GM12878 (cell line): ENCODE measurements at regions not wholly inside any gene's neighbourhood (a gene's known extent, or its start where the extent isn't known, plus 50 kb on each side); places are given as distances from the start of the nearest gene placed in this dataset.

Experiments used
- CHD2 ChIP-seq: IDR thresholded peaks from 2 replicates; pipeline ENCODE4 v1.6.1; 2011; ENCODE audit warnings: low read depth, low read length, improper control_type of control experiment, borderline replicate concordance
- CTCF ChIP-seq, 3 experiments: IDR thresholded peaks in 2 of 3; conservative IDR thresholded peaks in 1 of 3; 2 replicates each; pipeline ENCODE4 v1.5.1; 2011; ENCODE audit warnings: low read depth in 3 of 3, low read length in 3 of 3, mild to moderate bottlenecking in 3 of 3, control low read depth in 2 of 3, moderate library complexity in 2 of 3, inconsistent platforms in 1 of 3, mixed read lengths in 1 of 3; ENCODE audit not compliant: control insufficient read depth in 2 of 3, insufficient read depth in 1 of 3; ENCODE audit errors: extremely low read depth in 1 of 3
- EZH2 ChIP-seq: IDR thresholded peaks from 2 replicates; pipeline ENCODE4 v1.6.1; 2012; ENCODE audit warnings: low read depth, mild to moderate bottlenecking, control low read depth, inconsistent platforms, low read length, borderline replicate concordance; ENCODE audit not compliant: control insufficient read depth
- FOS ChIP-seq: IDR thresholded peaks from 3 replicates; pipeline ENCODE4 v1.6.1; 2011; ENCODE audit warnings: borderline replicate concordance; ENCODE audit not compliant: insufficient read length; ENCODE audit errors: extremely low read depth
- POLR2A ChIP-seq: IDR thresholded peaks from 2 replicates; pipeline ENCODE4 v1.6.1; 2011; ENCODE audit warnings: low read depth, mild to moderate bottlenecking, low read length
- SRF ChIP-seq, 2 experiments: IDR thresholded peaks; 2 replicates each; pipeline ENCODE4 v1.6.1; 2011; ENCODE audit warnings: low read depth in 2 of 2, low read length in 2 of 2, mild to moderate bottlenecking in 1 of 2, moderate library complexity in 1 of 2
- TARDBP ChIP-seq: IDR thresholded peaks from 2 replicates; pipeline ENCODE4 v1.6.1; 2016; ENCODE audit warnings: borderline replicate concordance
- USF1 ChIP-seq: IDR thresholded peaks from 2 replicates; pipeline ENCODE4 v1.6.1; 2011; ENCODE audit warnings: borderline replicate concordance, low read depth, mild to moderate bottlenecking, moderate library complexity, mixed read lengths, low read length; ENCODE audit not compliant: insufficient read depth; ENCODE audit errors: extremely low read length
- USF2 ChIP-seq: IDR thresholded peaks from 2 replicates; pipeline ENCODE4 v1.6.1; 2011; ENCODE audit warnings: low read depth, low read length, improper control_type of control experiment, borderline replicate concordance

GRCh38 chr4:3638080-3638795, 106.0 kb upstream of the LRPAP1 start:
- TF ChIP-seq CTCF (IDR thresholded peaks at IDR 0.05 in 2 of 3, conservative IDR thresholded peaks at IDR 0.05 in 1 of 3; ENCODE audit: control insufficient read depth in 2 of 3, extremely low read depth in 1 of 3, insufficient read depth in 1 of 3, low read depth in 3 of 3, low read length in 3 of 3), result no peak
- no peak for TF ChIP-seq SRF (IDR thresholded peaks at IDR 0.05; ENCODE audit: low read depth in 2 of 2, low read length in 2 of 2)
- TF ChIP-seq CHD2, result no peak
- TF ChIP-seq TARDBP, result no peak
- TF ChIP-seq POLR2A, result no peak
- no peak for TF ChIP-seq FOS
- no peak for TF ChIP-seq USF1
- no peak for TF ChIP-seq EZH2
- no peak for TF ChIP-seq USF2
